GM18502 (cell line): ENCODE measurements at regions not wholly inside any gene's neighbourhood (a gene's known extent, or its start where the extent isn't known, plus 50 kb on each side); places are given as distances from the start of the nearest gene placed in this dataset.
"Not testable (repeated sequence)": the region's sequence is repeated elsewhere in the genome, so short reads cannot be mapped to it uniquely, and the experiment has no call there.

Experiments
- ATAC-seq: cut with Tn5 transposase; IDR thresholded peaks from one replicate; pipeline ENCODE4 v1.9.1; 2021; ENCODE audit warnings: mild to moderate bottlenecking; ENCODE audit not compliant: unreplicated experiment, poor library complexity

DNA sequence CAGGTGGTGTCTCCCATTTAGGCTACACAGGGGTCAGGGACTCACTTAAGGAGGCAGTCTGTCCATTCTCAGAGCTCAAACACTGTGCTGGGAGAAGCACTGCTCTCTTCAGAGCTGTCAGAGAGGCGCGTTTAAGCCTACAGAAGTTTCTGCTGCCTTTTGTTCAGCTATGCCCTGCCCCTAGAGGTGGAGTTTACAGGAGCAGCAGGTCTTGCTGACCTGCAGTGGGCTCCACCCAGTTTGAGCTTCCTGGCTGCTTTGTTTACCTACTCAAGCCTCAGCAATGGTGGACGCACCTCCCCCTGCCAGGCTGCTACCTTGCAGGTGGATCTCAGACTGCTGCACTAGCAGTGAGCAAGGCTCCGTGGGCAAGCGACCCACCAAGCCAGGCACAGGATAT lies 260.1 kb downstream of the MEF2C start:
- ATAC-seq: not testable (repeated sequence)

DNA sequence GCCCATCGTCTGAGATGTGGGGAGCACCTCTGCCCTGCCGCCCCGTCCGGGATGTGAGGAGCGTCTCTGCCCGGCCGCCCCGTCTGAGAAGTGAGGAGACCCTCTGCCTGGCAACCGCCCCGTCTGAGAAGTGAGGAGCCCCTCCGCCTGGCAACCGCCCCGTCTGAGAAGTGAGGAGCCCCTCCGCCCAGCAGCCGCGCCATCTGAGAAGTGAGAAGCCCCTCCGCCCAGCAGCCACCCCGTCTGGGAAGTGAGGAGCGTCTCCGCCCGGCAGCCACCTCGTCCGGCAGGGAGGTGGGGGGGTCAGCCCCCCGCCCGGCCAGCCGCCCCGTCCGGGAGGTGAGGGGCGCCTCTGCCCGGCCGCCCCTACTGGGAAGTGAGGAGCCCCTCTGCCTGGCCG lies 267.2 kb downstream of the MEF2C start:
- ATAC-seq: not testable (repeated sequence)

DNA sequence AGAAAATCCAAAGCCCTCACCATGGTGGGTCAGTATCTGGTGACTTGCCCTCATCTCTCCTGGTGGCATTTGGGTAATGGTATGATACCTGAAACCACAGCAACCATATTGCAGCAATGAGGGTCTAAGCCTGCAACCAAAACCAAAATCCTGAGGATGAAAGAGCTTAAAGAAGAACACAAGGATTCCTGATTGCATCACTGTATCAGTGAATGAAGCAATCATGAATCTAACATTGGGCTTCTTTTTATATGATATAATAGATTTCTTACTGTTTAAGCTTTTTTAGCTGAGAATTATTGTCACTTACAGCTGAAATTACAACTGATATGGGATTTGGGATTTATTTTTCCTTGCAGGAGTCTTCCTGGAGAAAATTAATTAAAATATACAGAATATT lies 269.9 kb downstream of the MEF2C start:
- ATAC-seq: no peak

DNA sequence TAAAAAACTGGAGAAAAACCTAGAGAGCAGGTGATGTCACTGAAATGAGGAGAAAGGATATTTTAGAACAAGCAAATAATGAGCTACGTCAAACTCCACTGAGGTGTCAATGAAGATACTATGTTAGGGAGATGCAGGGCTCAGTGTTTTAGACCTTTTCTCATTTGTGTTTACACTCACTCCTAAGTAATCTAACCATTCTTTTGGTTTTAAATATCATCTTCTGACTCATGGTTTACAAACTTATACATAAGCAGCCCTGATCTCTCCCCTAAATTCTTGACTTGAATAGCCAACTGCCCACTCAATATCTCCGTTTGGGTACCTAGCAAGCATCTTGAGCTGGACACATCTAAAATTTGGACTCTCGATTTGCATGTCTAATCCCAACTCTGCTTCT lies 272.4 kb downstream of the MEF2C start:
- ATAC-seq: no peak

DNA sequence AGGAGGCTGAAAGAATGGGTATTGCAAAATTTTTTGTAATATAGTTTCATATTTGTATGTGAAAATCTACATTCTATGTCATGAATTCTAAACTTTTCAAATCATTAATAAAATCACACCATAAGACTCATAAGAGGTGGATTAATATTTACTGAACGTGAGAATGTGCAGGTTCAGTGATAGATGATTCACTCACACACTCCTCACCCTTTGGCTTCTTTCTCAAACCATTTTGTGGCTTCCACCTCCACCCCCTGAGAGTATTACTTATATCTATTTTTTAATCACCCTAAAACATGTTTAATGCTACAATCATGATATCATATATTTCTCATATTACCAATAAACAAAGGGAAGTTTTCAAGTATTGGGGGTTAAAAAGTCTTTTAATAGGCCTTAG lies 275.5 kb downstream of the MEF2C start:
- no peak for ATAC-seq

DNA sequence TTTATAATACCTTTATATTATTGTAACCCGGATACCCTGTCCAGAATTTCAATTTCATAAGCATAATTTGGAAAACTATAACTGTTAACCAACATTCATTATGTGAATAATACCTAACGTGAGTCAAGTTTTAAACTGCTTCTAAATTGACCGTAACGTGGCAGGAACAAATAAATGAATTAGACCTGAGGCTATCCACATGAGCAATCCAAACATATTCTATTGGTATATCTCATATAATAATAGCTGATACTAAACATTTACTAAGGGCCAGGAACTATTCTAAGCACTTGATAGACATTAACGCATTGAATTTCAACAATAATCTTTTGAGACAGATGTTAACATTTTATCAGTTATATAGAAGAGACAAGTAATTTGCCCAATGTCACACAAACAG lies 276.4 kb downstream of the MEF2C start:
- no peak for ATAC-seq

DNA sequence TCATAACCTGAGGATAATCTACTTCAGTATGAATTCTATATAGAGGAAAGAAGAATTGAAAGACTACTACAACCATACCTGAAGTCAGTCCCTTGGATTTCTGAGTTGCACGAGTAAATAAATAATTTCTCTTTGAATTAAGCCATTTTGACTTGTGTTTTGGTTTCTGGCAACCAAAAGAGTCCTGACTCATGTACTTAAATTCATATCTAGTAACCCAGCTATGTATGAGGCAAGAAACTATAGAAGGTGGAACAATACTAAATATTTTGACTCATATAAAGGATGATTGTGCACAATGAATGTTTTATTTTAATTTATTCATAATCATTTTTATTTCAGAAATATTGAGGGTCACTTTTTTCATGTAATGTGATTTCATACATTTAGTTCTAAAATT lies 276.8 kb downstream of the MEF2C start:
- ATAC-seq: no peak

DNA sequence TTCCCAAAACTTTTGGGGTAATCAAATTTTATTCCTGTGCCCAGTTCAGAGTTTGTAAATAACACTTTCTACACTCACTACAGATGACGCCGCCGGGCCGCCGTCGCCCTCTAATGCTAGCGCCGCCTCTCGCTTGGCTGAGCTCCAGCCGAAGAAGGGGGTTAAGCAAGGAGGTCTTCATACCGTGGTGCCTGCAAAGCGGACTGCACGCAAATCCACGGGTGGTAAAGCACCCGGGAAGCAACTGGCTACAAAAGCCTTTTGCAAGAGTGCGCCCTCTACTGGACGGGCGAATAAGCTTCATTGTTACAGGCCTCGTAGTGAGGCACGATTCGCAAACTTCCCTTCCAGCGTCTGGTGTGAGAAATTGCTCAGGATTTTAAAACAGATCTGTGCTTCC lies 280.4 kb downstream of the MEF2C start:
- no peak for ATAC-seq

DNA sequence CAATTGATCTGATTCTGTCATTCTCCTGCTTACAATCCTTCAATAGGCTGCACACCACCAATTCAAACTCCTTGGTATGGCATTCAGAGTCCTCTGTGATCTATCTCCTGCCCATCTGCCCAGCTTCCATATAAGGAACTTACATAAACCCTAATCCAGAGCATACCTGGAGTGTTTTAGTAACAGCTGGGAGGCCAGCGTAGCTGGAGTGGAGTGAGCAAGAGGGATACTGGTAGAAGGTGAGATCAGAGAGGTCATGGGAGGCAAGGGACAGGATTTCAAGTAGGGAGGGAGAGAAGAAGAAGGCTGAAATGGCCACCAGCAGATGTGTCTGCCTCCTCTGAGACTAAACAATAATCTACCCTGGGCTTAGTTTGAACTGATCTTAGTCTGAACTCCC lies 288.5 kb downstream of the MEF2C start:
- no peak for ATAC-seq

DNA sequence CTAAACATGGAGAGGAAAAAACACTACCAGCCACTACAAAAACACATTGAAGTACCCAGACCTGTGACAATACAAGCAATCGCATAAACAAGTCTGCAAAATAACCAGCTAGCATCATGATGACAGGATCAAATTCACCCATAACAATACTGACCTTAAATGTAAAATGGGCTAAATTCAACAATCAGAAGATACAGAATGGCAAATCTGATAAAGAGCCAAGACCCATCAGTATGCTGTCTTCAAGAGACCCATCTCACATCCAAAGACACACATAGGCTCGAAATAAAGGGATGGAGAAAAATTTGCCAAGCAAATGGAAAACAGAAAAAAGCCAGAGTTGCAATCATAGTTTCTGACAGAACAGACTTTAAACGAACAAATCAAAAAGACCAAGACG lies 294.4 kb downstream of the MEF2C start:
- no peak for ATAC-seq

DNA sequence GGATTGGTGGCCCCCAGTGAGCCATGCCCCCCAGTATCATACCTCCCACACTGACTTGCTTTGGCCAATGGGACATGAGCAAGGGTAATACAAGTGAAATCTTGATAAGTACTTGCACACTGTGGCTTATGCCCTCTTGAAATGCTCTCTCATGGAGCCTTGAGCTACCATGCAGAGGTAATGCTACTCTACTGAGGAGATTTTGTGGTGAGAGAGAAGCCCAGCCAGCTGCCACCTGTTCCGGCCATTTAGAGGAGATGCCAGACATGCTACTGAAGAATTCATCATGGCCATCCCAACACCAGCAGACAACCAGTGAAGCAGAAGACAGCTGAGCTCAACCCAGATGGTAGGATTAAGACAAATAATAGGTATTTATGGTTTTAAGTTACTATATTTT lies 299.5 kb downstream of the MEF2C start:
- no peak for ATAC-seq

DNA sequence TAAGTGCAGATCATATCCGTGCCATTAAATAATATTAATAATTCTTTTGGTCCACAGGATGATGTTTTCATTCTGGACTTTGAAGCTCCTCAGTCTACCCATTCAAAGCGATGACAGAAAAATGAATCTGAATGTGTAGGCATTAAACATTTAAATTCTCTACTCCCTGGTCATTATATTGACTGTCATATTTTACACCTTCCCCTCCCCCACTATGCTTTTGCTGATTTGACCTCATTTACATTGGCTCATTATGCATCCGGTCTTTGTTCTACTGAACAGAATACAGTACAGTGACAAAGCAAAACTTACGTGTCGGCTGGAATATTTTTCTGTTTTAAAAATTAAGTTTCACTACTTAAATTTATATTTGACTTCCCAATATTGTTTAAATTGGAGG lies 289.7 kb upstream of the TMEM161B start:
- ATAC-seq: no peak

DNA sequence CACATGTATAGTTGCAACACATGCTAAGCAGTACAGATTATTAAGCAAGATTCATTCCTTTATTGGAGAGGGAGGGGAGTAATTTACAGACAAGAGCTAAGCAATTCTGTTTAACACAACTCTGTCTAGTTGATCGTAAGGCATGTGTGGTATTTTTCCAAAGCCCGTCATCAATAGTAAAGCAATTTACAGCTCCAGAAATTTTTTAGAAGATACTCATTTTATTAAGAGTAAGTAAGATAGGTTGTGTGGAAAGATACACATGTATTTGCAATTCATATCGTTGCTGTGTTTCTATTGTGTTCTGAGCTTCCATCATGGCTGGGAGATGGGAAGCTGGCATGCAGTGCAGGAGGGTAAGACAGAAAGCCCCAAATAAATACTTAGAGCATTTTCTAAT lies 289.2 kb upstream of the TMEM161B start:
- no peak for ATAC-seq

DNA sequence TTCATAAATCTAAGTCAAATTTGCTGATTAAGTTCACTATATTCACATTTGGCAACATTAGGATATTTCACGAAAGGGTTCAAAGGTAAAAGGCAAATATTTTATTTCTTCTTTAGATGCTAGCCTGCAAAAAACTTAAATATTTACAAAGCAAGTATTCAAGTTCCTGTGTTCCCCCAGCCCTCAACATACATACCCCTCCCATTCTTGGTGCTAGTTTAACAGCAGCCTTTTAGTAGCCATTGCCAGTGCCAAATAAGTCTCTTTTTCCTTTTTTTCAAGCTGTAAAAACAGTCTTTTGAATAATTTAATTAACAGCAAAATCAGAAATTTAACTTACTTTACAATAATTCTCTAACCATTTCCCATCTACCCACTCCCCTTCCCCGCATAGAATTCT lies 288.5 kb upstream of the TMEM161B start:
- no peak for ATAC-seq

DNA sequence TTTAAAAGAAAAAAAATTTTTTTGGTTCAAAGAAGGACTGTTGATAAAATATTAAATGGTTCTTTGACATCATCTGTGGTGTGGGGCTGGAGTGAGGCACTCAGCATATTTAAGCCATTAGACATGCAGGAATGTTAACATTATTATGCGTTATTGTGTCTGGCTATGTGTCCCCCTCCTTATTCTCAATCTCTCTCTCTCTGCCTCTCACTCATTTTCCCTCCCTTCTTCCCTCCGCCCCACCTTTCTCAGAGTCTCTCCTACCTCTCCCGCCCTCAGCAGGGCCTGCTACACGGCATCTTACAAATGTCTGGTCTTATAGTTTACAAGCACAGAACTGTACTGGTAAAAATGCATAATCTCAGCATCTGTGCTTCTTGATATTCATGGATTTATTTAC lies 287.8 kb upstream of the TMEM161B start:
- ATAC-seq: no peak

DNA sequence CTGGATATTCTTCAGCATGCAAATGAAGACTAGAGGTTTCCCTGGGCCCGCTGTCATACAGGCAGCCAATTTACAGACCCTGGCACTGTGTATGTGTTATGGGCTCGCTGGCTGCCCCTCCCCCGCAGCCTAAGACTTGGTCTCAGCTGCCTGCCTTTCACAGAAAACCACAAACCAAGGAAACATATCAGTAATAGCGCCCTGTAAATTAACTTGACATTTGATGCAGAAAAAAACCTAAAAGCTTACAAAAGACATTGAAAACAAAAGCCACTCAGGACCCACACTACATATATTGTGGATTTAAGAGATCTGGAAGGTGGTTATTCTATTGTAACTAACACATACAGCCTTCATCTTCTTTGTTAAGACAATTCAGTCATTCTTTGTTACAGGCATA lies 287.0 kb upstream of the TMEM161B start:
- no peak for ATAC-seq

DNA sequence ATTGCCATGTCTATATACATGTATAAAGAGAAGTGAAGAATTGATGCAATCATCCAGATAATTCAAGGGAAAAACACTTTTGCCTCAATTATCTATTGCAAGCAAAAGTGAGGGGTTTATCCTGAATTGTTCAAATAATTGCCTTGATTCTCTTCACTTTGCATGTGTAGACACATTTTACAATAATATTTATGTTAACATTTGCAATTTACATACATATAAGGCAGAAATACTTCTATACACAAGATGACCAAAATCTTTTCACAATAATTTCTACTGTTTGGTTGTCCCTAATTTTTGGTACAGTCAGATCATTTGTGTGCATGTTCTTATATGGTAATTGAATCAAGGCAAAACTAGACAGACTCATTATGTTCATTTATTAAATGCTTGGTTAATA lies 285.3 kb upstream of the TMEM161B start:
- no peak for ATAC-seq

DNA sequence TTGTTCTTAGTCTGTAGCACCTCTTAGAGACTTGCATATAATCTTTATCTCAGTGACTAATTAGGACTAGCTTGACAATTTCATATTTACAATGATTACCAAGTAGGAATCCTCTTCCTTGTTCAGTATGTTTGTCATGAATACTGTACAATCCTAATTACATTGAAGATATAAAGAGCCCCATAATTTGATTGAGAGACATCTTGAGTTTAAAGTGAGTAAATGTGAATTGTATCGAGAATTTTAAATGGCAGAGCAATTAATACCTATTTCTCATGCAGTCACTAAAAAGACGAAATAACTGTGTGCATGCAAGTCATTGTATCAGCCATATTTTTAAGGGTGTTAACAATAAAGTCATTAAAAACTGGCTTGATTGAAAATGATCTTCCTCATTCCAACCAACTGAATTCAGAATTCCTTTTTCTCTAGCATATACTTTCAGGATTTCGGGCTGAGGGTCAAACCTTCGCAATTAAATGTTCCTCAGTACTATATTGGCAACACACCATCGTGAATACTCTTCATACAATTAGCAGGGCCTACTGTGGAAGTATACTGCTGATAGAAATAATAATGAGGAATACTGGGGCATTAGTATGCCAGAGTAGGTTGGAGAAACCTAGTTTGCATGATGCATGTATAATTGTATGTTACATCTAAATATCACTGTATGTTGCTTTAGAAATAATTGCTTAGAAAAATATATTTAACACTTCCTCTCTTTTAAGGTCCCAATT lies 284.7 kb upstream of the TMEM161B start:
- ATAC-seq: no peak

DNA sequence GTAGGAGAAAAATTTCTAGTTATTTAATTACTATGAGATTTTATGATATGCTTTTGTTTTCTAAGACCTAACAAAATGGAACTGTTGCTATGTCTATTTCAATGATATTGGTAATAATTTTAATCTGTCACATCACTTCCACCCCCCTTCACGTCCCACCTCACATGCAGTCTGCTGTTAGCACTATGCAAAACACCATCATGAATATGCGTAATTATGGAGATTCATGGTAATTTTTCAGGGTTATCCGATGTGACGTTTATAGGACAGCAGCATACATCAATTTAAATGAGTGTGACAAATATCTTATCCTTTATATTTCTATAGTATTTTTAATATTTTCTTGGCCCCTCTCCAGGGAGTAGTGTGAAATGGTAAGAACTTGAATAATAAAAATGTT lies 283.8 kb upstream of the TMEM161B start:
- ATAC-seq: no peak

DNA sequence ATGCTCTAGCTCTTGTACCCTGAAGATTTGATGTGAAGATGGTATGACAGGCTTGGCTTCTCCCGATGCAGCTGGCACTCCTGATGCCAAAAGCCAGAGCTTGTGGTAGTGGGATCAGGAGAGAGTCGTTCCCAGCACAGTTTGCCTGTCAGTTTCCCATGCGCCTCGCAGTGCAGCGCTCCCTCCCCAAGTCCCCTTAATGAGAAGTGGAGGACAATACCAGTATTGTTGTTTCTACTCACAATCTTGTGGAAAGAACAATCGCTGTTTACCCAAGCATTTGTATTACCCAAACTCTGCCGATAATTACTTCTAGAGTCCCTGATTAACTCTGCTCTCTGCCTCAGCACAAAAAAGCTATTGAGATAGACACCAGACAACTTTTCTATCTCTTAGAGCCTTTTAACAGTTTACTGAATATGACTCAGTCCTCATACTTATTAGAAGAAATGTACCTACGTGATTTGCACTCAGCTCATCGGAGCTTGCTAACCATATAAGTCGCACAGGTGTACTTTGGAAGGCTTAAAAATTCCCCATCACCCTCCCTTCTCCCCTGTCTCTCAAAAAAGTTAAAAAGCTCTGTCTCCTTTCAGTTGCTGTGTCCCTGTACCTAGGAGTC lies 283.2 kb upstream of the TMEM161B start:
- ATAC-seq: no peak

DNA sequence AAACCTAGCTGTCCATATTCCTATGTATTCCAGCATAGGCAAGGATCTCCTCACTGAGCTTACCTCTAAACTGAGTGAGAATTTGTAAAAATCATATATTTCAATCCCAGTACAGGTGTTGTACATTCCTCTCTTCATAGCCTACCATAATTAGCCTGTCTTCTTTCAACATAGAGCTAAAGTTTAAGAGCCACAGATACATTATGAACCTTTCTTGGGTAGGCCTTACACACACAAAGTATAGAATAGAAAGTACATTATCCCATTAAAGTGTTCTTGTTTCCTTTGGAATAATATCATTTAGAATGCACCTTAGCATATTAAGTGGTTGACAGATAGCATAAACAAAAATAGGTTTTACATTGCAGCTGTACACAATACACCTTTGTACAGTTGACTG lies 282.1 kb upstream of the TMEM161B start:
- no peak for ATAC-seq

DNA sequence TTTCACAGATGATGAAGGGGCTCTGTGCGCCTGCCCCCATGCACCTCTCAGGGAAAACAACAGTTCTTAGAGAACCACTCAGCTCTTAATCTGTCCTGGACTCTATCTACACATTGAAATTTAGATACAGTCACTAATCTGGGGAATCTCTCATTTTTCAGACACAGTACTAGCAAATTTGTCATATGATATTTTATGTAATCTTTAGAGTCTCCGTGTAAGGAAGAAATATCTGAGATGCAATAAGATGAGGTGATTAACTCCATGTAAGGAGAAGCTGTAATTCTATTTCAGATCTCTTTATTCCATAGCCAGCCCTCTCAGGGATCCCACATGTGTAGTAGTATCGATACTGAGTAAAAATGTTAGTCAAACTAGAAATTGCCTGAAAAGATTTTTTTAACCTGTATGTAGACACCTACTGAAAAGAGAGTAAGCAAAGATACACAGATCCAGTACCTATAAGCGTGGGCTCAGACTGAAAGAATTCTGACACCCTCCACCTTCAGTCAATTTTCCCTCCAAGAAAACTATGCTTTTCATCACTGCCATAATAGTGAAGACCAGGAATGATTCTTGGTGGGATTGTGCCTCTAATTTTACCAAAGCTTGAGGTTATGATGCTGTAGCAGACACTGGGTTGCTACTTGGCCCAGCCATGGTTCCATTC lies 279.6 kb upstream of the TMEM161B start:
- no peak for ATAC-seq
